MM.1S (cell line): ENCODE measurements at regions not wholly inside any gene's neighbourhood (a gene's known extent, or its start where the extent isn't known, plus 50 kb on each side); places are given as distances from the start of the nearest gene placed in this dataset.

Experiments used
- CTCF ChIP-seq: fragments of 300-600 bp; sonication (generic); IDR thresholded peaks from 2 replicates; pipeline ENCODE4 v1.5.1; 2016; ENCODE audit warnings: antibody characterized with exemption, low read length, mixed read lengths
- EZH2 ChIP-seq: fragments of 300-600 bp; sonication (generic); optimal IDR thresholded peaks from 2 replicates; pipeline ENCODE3; 2017; ENCODE audit warnings: low read depth, mild to moderate bottlenecking, antibody characterized with exemption, low read length, mixed read lengths
- EZH2phosphoT487 ChIP-seq: fragments of 300-600 bp; sonication (generic); IDR thresholded peaks from 2 replicates; pipeline ENCODE4 v1.6.1; 2018; ENCODE audit warnings: antibody characterized with exemption, low read length

GRCh38 chr6:103153016-103153415 lies 1706.7 kb downstream of the HACE1 start:
- TF ChIP-seq CTCF (no peak), EZH2 (no peak), EZH2phosphoT487 (no peak)
